Colonic mucosa (tissue), 4 donors: ENCODE measurements at regions not wholly inside any gene's neighbourhood (a gene's known extent, or its start where the extent isn't known, plus 50 kb on each side); places are given as distances from the start of the nearest gene placed in this dataset.
"Not testable (repeated sequence)": the region's sequence is repeated elsewhere in the genome, so short reads cannot be mapped to it uniquely, and the experiment has no call there.

Source experiments
- DNase-seq: peaks from one replicate; pipeline ENCODE4 v3.0.0-alpha.2; 2020
- H3K27ac ChIP-seq: fragments of 200-600 bp; one replicate; pipeline ENCODE4 v1.8.0; 2021
- H3K27me3 ChIP-seq: fragments of 200-600 bp; one replicate; pipeline ENCODE4 v1.8.0; 2021
- H3K36me3 ChIP-seq: fragments of 200-600 bp; one replicate; pipeline ENCODE4 v1.8.0; 2021
- H3K4me1 ChIP-seq: fragments of 200-600 bp; one replicate; pipeline ENCODE4 v1.8.0; 2021; ENCODE audit warnings: mild to moderate bottlenecking
- H3K4me3 ChIP-seq: fragments of 200-600 bp; one replicate; pipeline ENCODE4 v1.8.0; 2021
- H3K9ac ChIP-seq, 2 donors: one replicate each; pipeline ENCODE4 v1.7.0; 2013; ENCODE audit warnings: control low read depth in 2 of 2, low read depth in 2 of 2, low read length in 2 of 2
- H3K9me3 ChIP-seq: fragments of 200-600 bp; one replicate; pipeline ENCODE4 v1.8.0; 2021
- intact Hi-C: fragments of 100-400 bp; cut with DNase I; formaldehyde crosslinking; loops from one replicate; pipeline ENCODE4 v1.14.1; 2022
- TF ChIP-seq, protein P1 (sequence below): fragments of 200-600 bp; IDR thresholded peaks from one replicate; pipeline ENCODE4 v1.8.0; 2022; ENCODE audit warnings: antibody characterized with exemption, mild to moderate bottlenecking
- donor health status: healthy.
- donor health status: DM: no; HTN: no; CAD: no.
- donor health status: DM: no; HTN: no; CAD: no.

DNA sequence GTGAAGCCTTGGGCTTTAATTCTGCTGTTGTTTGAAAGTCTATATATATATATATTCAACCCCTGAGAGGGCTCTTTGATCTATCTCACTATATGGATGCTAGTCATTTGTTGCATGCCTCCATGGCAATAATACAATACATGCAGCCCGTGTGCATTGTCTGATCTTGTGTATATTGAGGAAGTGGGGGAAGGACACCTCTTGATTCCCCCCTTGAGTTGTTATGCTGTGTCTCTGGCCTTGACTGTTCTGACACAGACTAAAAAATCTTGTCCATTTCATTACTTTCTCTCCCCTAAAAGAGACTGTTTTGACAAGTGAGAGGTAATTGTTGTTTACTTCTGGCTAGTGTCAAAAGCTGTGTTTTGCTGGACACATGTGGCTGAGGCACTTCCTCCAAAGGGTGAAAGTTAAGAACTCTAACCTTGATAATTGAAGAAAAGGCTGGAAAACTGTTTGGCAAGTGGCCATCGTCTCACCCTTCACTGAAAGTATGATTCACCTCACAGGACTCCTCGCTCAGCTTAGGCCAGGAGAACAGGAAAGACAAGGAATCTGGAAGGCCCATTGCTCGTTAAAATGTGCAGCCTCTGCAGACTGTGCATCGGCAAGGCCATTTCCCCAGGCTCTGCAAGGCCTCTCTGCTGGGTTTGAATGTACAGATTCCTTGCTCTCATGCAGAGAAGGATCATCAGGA, 304.0 kb downstream of the PRELID2 start:
- Histone ChIP-seq H3K9ac (no peak overlapping the region), H3K36me3 (no peaks in the 10 kb centered on the region), H3K4me3 (no peak overlapping the region), H3K9me3 (no peaks in the 10 kb centered on the region), H3K4me1 (no peaks in the 10 kb centered on the region), H3K27ac (peak overlapping the region; percentile 1), H3K27me3 (no peaks in the 10 kb centered on the region)
- TF ChIP-seq, protein P1, sequence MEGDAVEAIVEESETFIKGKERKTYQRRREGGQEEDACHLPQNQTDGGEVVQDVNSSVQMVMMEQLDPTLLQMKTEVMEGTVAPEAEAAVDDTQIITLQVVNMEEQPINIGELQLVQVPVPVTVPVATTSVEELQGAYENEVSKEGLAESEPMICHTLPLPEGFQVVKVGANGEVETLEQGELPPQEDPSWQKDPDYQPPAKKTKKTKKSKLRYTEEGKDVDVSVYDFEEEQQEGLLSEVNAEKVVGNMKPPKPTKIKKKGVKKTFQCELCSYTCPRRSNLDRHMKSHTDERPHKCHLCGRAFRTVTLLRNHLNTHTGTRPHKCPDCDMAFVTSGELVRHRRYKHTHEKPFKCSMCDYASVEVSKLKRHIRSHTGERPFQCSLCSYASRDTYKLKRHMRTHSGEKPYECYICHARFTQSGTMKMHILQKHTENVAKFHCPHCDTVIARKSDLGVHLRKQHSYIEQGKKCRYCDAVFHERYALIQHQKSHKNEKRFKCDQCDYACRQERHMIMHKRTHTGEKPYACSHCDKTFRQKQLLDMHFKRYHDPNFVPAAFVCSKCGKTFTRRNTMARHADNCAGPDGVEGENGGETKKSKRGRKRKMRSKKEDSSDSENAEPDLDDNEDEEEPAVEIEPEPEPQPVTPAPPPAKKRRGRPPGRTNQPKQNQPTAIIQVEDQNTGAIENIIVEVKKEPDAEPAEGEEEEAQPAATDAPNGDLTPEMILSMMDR, result no peak
- DNase-seq, result peak; percentile 81
- intact Hi-C loops, result no loop called here

DNA sequence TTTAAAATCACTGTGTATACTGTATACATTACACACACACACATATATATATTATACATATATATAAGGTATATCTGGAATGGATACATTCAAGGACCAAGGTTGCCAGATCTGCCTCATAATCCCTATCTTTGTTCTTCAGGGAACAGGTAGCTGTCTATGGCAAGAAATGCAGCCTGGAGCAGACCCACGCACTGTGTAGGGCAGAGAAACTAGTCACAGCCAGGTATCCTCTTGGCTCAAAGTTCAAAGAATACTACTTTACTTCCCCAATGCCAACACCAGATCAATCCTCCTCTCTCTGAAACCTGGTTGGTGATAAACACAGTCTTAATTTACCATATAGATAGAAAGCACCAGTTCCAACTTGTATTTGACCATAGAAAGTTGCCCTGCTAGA, 313.6 kb downstream of the PRELID2 start:
- no peak overlapping the region for H3K9ac ChIP-seq
- no peak overlapping the region for H3K27ac ChIP-seq
- H3K9me3 ChIP-seq, result no peaks in the 10 kb centered on the region
- no peaks in the 10 kb centered on the region for H3K4me1 ChIP-seq
- DNase-seq, result no peak
- intact Hi-C loops, result no loop called here
- no peaks in the 10 kb centered on the region for H3K36me3 ChIP-seq
- no peak overlapping the region for H3K4me3 ChIP-seq
- H3K27me3 ChIP-seq, result no peaks in the 10 kb centered on the region
- TF ChIP-seq, protein P1, result no peak

DNA sequence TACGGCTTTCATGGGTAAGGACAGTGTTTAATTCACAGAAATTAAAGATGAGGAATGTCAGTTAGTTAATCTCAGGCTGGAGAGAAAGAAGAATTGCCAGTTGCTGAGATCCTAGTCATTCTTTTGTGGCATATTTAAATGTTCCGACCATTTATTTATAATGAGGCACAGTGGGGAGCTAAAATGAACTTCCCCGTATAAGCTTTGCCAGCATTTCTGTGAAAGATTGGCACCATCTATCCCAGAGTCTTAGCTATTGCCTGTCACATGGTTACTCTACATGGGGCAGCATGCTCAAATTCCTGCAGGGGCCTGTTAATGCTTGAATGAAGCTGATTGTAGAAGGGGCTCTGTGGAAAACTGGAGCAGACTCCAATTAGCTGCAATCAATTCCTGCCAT, 314.1 kb downstream of the PRELID2 start:
- Histone ChIP-seq H3K4me3 (no peak overlapping the region), H3K4me1 (no peaks in the 10 kb centered on the region), H3K9ac (no peak overlapping the region), H3K9me3 (no peaks in the 10 kb centered on the region), H3K27me3 (no peaks in the 10 kb centered on the region), H3K36me3 (no peaks in the 10 kb centered on the region), H3K27ac (no peak overlapping the region)
- TF ChIP-seq, protein P1, result no peak
- intact Hi-C loops, result no loop called here
- DNase-seq, result no peak

- no peaks in the 10 kb centered on the region for H3K27me3 ChIP-seq
- H3K4me1 ChIP-seq, result no peaks in the 10 kb centered on the region
- no peak overlapping the region for H3K9ac ChIP-seq
- H3K27ac ChIP-seq, result no peak overlapping the region
- TF ChIP-seq, protein P1, result no peak
- no peaks in the 10 kb centered on the region for H3K9me3 ChIP-seq
- no peak overlapping the region for H3K4me3 ChIP-seq
- DNase-seq, result no peak
- intact Hi-C loops, result no loop called here
- H3K36me3 ChIP-seq, result no peaks in the 10 kb centered on the region
Measured at GRCh38 chr5:145520335-145520734, 314.8 kb downstream of the PRELID2 start.

- H3K27me3 ChIP-seq, H3K27ac ChIP-seq, H3K4me1 ChIP-seq, H3K9me3 ChIP-seq, intact Hi-C loops, H3K4me3 ChIP-seq, H3K9ac ChIP-seq, H3K36me3 ChIP-seq, DNase-seq: not testable (repeated sequence)
Measured at GRCh38 chr5:145517588-145517987, 317.6 kb downstream of the PRELID2 start.

- intact Hi-C loops, result no loop called here
- Histone ChIP-seq H3K27me3 (no peaks in the 10 kb centered on the region), H3K4me1 (no peaks in the 10 kb centered on the region), H3K9me3 (no peaks in the 10 kb centered on the region), H3K4me3 (no peak overlapping the region), H3K36me3 (no peaks in the 10 kb centered on the region), H3K27ac (no peak overlapping the region), H3K9ac (no peak overlapping the region)
- DNase-seq, result no peak
- TF ChIP-seq, protein P1, result no peak
Measured at GRCh38 chr5:145511351-145511750, 323.8 kb downstream of the PRELID2 start.
